Thyroid gland (tissue), 4 donors: ENCODE measurements at regions not wholly inside any gene's neighbourhood (a gene's known extent, or its start where the extent isn't known, plus 50 kb on each side); places are given as distances from the start of the nearest gene placed in this dataset.

Experiments used
- DNase-seq, 2 donors: peaks; one replicate each; pipeline ENCODE4 v3.0.0-alpha.2; 2019
- H3K27ac ChIP-seq, 3 donors: fragments of 200-600 bp; sonication (generic); 1 replicate in 2 of 3; 2 replicates in 1 of 3; pipeline ENCODE4 v1.5.1; 2016 to 2019; ENCODE audit warnings: mild to moderate bottlenecking in 1 of 3, moderate library complexity in 1 of 3
- H3K27me3 ChIP-seq: fragments of 200-600 bp; sonication (generic); one replicate; pipeline ENCODE4 v1.5.1; 2019
- H3K36me3 ChIP-seq, 2 donors: fragments of 200-600 bp; sonication (generic); one replicate each; pipeline ENCODE4 v1.5.1; 2016 to 2019
- H3K4me1 ChIP-seq, 2 donors: fragments of 200-600 bp; sonication (generic); one replicate each; pipeline ENCODE4 v1.5.1; 2017 to 2019
- H3K4me3 ChIP-seq, 3 donors: fragments of 200-600 bp; sonication (generic); replicated peaks in 1 of 3; 1 replicate in 2 of 3; 2 replicates in 1 of 3; pipeline ENCODE4 v1.5.1; 2016; ENCODE audit warnings: mild to moderate bottlenecking in 1 of 3
- H3K9me3 ChIP-seq: fragments of 200-600 bp; sonication (generic); one replicate; pipeline ENCODE4 v1.5.1; 2017
- CTCF ChIP-seq, 6 experiments: fragments of 200-600 bp in 3 of 6; fragments of 450-650 bp in 3 of 6; sonication (generic) in 3 of 6; IDR thresholded peaks; one replicate each; pipeline ENCODE4 v1.5.1; 2016 to 2019; ENCODE audit warnings: antibody characterized with exemption in 6 of 6, mild to moderate bottlenecking in 2 of 6, inconsistent platforms in 1 of 6, moderate library complexity in 1 of 6
- POLR2A ChIP-seq, 2 donors: fragments of 450-650 bp; IDR thresholded peaks; one replicate each; pipeline ENCODE4 v1.6.1; 2017; ENCODE audit warnings: antibody characterized with exemption in 2 of 2, mild to moderate bottlenecking in 2 of 2, moderate library complexity in 1 of 2
- WGBS, 2 donors: methylation state at CpG; one replicate each; pipeline ENCODE4 v1.1.5; 2017; 5-methylcytosine and 5-hydroxymethylcytosine counted together
- intact Hi-C: fragments of 100-400 bp; cut with DNase I; formaldehyde crosslinking; loops from one replicate; pipeline ENCODE4 v1.15.1; 2023

GRCh38 chr12:24728366-24728765, 220.5 kb downstream of the BCAT1 start:
- DNase-seq, result no peak
- H3K27ac ChIP-seq, result no peak overlapping the region
- no peak overlapping the region for H3K4me3 ChIP-seq
- no peaks in the 10 kb centered on the region for H3K27me3 ChIP-seq
- TF ChIP-seq POLR2A (IDR thresholded peaks at IDR 0.05) (no peak), CTCF (IDR thresholded peaks at IDR 0.05) (peak in 4 of 6 experiments; percentile 6 to 62 (median 52))
- no peaks in the 10 kb centered on the region for H3K9me3 ChIP-seq
- intact Hi-C loops, result no loop called here
- no peaks in the 10 kb centered on the region for H3K36me3 ChIP-seq
- H3K4me1 ChIP-seq, result no peaks in the 10 kb centered on the region

- Histone ChIP-seq H3K4me1 (no peaks in the 10 kb centered on the region), H3K27me3 (no peaks in the 10 kb centered on the region), H3K4me3 (no peak overlapping the region), H3K27ac (no peak overlapping the region), H3K9me3 (no peaks in the 10 kb centered on the region), H3K36me3 (no peaks in the 10 kb centered on the region)
- intact Hi-C loops, result no loop called here
- no peak for DNase-seq
- TF ChIP-seq CTCF (IDR thresholded peaks at IDR 0.05) (no peak), POLR2A (IDR thresholded peaks at IDR 0.05) (no peak)
- WGBS, 2 donors, result 80 to 83% methylated on average over 1 of the region's 1 CpG
These were observed 223.3 kb downstream of the BCAT1 start for GRCh38 chr12:24725616-24726015.

- no peak for TF ChIP-seq CTCF (IDR thresholded peaks at IDR 0.05)
- TF ChIP-seq POLR2A (IDR thresholded peaks at IDR 0.05), result no peak
- Histone ChIP-seq H3K36me3 (no peaks in the 10 kb centered on the region), H3K27me3 (no peaks in the 10 kb centered on the region), H3K9me3 (no peaks in the 10 kb centered on the region), H3K4me1 (no peaks in the 10 kb centered on the region), H3K4me3 (no peak overlapping the region), H3K27ac (no peak overlapping the region)
- WGBS, 2 donors, result 87 to 88% methylated on average over 5 of the region's 5 CpGs
- intact Hi-C loops, result no loop called here
- DNase-seq, result no peak
These were observed 224.1 kb downstream of the BCAT1 start for GRCh38 chr12:24724814-24725213.

- no peak for DNase-seq
- no peaks in the 10 kb centered on the region for H3K4me1 ChIP-seq
- H3K27me3 ChIP-seq, result no peaks in the 10 kb centered on the region
- H3K36me3 ChIP-seq, result no peaks in the 10 kb centered on the region
- no peaks in the 10 kb centered on the region for H3K9me3 ChIP-seq
- no peak for TF ChIP-seq POLR2A (IDR thresholded peaks at IDR 0.05)
- TF ChIP-seq CTCF (IDR thresholded peaks at IDR 0.05), result no peak
- no peak overlapping the region for H3K27ac ChIP-seq
- no peak overlapping the region for H3K4me3 ChIP-seq
- intact Hi-C loops, result no loop called here
These were observed 225.1 kb downstream of the BCAT1 start for GRCh38 chr12:24723759-24724158.

- no peaks in the 10 kb centered on the region for H3K36me3 ChIP-seq
- H3K9me3 ChIP-seq, result no peaks in the 10 kb centered on the region
- H3K4me1 ChIP-seq, result no peaks in the 10 kb centered on the region
- no peaks in the 10 kb centered on the region for H3K27me3 ChIP-seq
- H3K27ac ChIP-seq, result no peak overlapping the region
- TF ChIP-seq CTCF (IDR thresholded peaks at IDR 0.05) (no peak), POLR2A (IDR thresholded peaks at IDR 0.05) (no peak)
- DNase-seq, result no peak
- no peak overlapping the region for H3K4me3 ChIP-seq
- intact Hi-C loops, result no loop called here
These were observed 227.7 kb downstream of the BCAT1 start for GRCh38 chr12:24721191-24721590.
